ENCODE measurements at regions not wholly inside any gene's neighbourhood (a gene's known extent, or its start where the extent isn't known, plus 50 kb on each side); places are given as distances from the start of the nearest gene placed in this dataset.

DNA sequence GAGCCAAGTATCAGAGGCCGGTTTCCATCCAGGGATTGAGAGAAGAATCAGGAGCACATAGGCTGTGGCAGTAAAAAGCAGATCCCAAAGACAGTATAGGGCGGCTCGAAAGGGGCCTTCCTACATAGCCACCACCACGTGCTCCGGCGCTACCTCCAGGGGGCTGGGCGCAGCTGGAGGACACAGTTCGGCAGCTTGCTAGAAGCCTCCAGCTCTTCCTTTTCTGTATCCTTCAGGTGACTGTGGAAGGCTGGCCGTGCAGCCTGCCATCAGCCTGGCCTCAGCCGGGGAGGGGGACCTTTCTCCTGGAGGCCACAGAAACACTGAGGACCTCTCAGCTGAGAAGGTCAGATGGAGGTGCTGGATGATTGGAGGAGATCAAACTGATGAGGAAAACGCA, 183.6 kb upstream of the GLI2 start:
- Mint-ChIP-seq H3K4me3 (no peak overlapping the region), H3K4me1 (no peaks in the 10 kb centered on the region), H3K27me3 (peaks cover 7% of the 10 kb centered on the region), H3K27ac (no peak overlapping the region), H3K36me3 (ENCODE audit: low read depth) (no peaks in the 10 kb centered on the region), H3K9me3 (no peaks in the 10 kb centered on the region)
- TF ChIP-seq, protein P1, sequence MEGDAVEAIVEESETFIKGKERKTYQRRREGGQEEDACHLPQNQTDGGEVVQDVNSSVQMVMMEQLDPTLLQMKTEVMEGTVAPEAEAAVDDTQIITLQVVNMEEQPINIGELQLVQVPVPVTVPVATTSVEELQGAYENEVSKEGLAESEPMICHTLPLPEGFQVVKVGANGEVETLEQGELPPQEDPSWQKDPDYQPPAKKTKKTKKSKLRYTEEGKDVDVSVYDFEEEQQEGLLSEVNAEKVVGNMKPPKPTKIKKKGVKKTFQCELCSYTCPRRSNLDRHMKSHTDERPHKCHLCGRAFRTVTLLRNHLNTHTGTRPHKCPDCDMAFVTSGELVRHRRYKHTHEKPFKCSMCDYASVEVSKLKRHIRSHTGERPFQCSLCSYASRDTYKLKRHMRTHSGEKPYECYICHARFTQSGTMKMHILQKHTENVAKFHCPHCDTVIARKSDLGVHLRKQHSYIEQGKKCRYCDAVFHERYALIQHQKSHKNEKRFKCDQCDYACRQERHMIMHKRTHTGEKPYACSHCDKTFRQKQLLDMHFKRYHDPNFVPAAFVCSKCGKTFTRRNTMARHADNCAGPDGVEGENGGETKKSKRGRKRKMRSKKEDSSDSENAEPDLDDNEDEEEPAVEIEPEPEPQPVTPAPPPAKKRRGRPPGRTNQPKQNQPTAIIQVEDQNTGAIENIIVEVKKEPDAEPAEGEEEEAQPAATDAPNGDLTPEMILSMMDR (IDR thresholded peaks at IDR 0.05), result no peak
- ChIA-PET CTCF (no interaction called here), POLR2A (no interaction called here)
- intact Hi-C loops (cut with micrococcal nuclease), result no loop called here
- ATAC-seq (ENCODE audit: low read depth) (no peak), DNase-seq (no peak)

DNA sequence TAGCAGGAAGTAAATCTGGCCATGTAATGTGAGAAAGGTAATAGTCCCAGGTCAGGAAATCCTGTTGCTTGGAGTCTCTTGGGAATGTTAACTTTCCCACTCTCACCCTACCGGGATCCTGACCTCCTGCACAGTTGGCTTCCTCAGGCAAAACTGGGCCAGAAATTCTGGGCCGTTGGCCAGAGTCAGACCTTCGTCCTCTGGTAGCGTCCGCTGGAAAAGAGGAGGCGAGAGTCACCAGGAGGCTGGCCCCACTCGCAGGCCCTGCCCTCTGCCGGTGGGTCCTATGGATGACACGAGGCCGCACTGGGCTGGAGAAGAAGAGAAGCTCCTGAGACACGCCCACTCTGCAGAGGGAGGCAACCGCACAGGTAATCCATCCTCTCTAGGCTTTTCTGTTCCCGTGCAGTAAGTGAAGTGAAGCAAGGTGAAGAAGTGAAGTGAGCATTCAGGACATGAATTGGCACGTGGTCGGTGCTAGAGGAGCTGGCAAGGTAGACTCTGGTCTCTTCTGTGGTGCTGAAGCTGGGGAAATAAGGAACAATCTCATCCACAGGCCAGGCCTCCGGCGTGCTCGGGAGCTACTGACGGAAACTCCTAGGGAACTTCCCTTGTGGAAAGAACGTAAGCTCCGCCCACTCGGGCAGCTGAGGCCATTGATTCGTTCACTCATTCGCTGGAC, 182.7 kb upstream of the GLI2 start:
- ChIA-PET POLR2A (no interaction called here), CTCF (no interaction called here)
- DNase-seq, result no peak
- Mint-ChIP-seq H3K9me3 (no peaks in the 10 kb centered on the region), H3K27me3 (peaks cover 9% of the 10 kb centered on the region), H3K27ac (no peak overlapping the region), H3K4me1 (no peaks in the 10 kb centered on the region), H3K36me3 (ENCODE audit: low read depth) (no peaks in the 10 kb centered on the region), H3K4me3 (no peak overlapping the region)
- TF ChIP-seq, protein P1 (IDR thresholded peaks at IDR 0.05), result no peak
- intact Hi-C loops (cut with micrococcal nuclease), result no loop called here
- ATAC-seq (ENCODE audit: low read depth), result no peak

DNA sequence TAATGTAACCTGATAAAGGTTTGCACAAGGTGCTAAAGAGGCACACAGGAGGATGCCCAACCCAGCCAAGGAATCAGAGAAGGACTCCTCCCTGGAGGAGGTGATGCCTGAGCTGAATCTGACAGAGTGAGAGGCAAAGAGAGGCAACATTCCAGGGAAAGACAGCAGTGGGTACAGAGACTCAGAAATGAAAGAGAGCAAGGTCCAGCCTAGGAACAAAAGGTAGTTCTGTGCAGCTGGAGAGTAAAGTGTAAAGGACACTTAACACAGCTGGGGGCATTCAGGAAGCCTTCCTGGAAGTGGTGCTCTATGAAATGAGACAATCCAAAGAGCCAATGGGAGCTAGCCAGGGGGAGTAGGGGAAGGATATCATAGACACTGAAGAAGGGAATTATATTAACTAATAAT, 181.0 kb upstream of the GLI2 start:
- TF ChIP-seq, protein P1 (IDR thresholded peaks at IDR 0.05), result no peak
- DNase-seq (no peak), ATAC-seq (ENCODE audit: low read depth) (no peak)
- POLR2A ChIA-PET, result no interaction called here
- H3K27me3 Mint-ChIP-seq, result peaks cover 13% of the 10 kb centered on the region
- no peaks in the 10 kb centered on the region for H3K36me3 Mint-ChIP-seq (ENCODE audit: low read depth)
- CTCF ChIA-PET, result no interaction called here
- no peaks in the 10 kb centered on the region for H3K4me1 Mint-ChIP-seq
- no peak overlapping the region for H3K27ac Mint-ChIP-seq
- intact Hi-C loops (cut with micrococcal nuclease), result no loop called here
- no peaks in the 10 kb centered on the region for H3K9me3 Mint-ChIP-seq
- no peak overlapping the region for H3K4me3 Mint-ChIP-seq

DNA sequence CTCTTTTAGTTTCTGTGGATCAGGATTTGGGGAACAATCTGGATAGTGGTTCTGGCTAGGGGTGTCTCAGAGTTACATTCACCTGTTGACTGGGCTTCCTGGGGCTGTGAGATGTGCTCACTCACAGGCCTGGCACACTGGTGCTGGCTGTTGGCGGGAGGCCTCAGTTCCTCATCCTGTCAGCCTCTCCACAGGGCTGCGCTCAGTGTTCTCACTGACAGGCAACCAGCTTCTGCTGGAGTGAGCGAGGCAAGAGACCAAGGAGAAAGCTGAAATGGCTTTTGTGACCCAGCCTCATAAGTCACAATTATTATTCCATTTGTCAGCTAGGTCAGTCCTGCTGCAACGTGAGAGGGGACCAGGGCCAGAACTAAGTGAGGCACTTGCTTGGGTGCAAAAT, 180.6 kb upstream of the GLI2 start:
- no peak for DNase-seq
- H3K4me3 Mint-ChIP-seq, result no peak overlapping the region
- ChIA-PET POLR2A (no interaction called here), CTCF (no interaction called here)
- ATAC-seq (ENCODE audit: low read depth), result no peak
- no peaks in the 10 kb centered on the region for H3K36me3 Mint-ChIP-seq (ENCODE audit: low read depth)
- intact Hi-C loops (cut with micrococcal nuclease), result no loop called here
- TF ChIP-seq, protein P1 (IDR thresholded peaks at IDR 0.05), result no peak
- no peak overlapping the region for H3K27ac Mint-ChIP-seq
- H3K4me1 Mint-ChIP-seq, result no peaks in the 10 kb centered on the region
- no peaks in the 10 kb centered on the region for H3K9me3 Mint-ChIP-seq
- H3K27me3 Mint-ChIP-seq, result peaks cover 13% of the 10 kb centered on the region

DNA sequence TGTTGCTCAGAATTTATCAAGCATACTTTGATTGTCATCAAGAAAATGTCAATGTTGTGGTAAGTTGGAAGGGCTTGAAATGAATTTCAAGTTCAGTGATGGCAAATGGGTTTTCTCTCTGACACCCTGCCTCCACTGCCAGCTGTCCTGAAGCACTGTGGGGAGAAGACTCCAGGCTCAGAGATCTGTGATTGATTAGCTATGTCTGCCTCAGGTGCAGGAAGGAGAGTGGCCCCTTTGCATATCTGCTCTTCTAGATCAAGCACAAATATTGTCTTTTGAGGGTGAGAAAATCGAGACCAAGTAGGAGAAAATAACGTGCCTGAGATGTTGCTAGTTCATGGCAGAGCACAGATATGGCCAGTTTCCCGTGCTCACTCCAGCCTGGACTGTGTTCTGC, 178.8 kb upstream of the GLI2 start:
- CTCF ChIA-PET, result no interaction called here
- POLR2A ChIA-PET, result no interaction called here
- TF ChIP-seq, protein P1 (IDR thresholded peaks at IDR 0.05), result no peak
- peaks cover 13% of the 10 kb centered on the region for H3K27me3 Mint-ChIP-seq
- no peaks in the 10 kb centered on the region for H3K9me3 Mint-ChIP-seq
- intact Hi-C loops (cut with micrococcal nuclease), result no loop called here
- no peaks in the 10 kb centered on the region for H3K36me3 Mint-ChIP-seq (ENCODE audit: low read depth)
- no peak for ATAC-seq (ENCODE audit: low read depth)
- no peak overlapping the region for H3K27ac Mint-ChIP-seq
- H3K4me3 Mint-ChIP-seq, result no peak overlapping the region
- no peak for DNase-seq
- H3K4me1 Mint-ChIP-seq, result no peaks in the 10 kb centered on the region

Data from activated B cell treated with CpG ODN at 0.5 μM for 24 hours (primary cell).